ENCODE measurements at regions not wholly inside any gene's neighbourhood (a gene's known extent, or its start where the extent isn't known, plus 50 kb on each side); places are given as distances from the start of the nearest gene placed in this dataset.

DNA sequence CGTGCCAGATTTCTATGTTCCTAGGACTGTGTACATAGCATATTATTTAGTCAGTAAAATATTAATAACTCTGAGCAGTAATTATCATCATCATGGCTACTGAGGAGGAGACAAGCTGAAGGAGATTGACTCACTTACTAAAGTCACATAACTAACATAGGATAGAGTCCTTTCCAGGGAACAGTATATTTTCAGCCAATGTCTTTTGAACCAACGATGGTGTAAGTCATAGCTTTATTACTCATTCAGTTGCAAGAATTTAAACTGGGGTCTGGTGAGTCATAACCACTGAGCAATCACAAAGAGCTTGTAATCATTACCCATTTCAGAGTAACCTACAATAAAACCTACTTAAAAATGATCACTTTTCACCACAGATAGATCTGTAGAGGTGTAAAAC lies 1564.8 kb upstream of the TENM4 start (continued):
- TF ChIP-seq NR3C1 (CRISPR knock-in tag; IDR thresholded peaks at IDR 0.05), result no peak

GRCh38 chr11:81004576-81004975 lies 1563.7 kb upstream of the TENM4 start:
- Histone ChIP-seq H4K20me1 (ENCODE audit: insufficient read depth, low read length) (no peaks in the 10 kb centered on the region), H2AFZ (ENCODE audit: low read length) (no peak overlapping the region), H3K9me3 (ENCODE audit: low read length) (no peaks in the 10 kb centered on the region), H3K27me3 (ENCODE audit: control insufficient read depth in 1 of 2, insufficient read depth in 2 of 2, low read length in 2 of 2) (no peaks in the 10 kb centered on the region), H3K4me2 (ENCODE audit: low read depth, low read length) (no peak overlapping the region), H3K36me3 (replicated peaks in 1 of 2; ENCODE audit: control insufficient read depth in 1 of 2, insufficient read depth in 2 of 2, low read length in 2 of 2) (no peaks in the 10 kb centered on the region), H3K27ac (ENCODE audit: extremely low read length, insufficient read depth, low read length) (no peak overlapping the region), H3K4me3 (replicated peaks in 1 of 3; ENCODE audit: insufficient read depth in 1 of 3, low read depth in 2 of 3, low read length in 3 of 3) (no peak overlapping the region), H3K79me2 (ENCODE audit: insufficient read depth, low read length) (no peaks in the 10 kb centered on the region), H3K4me1 (ENCODE audit: insufficient read depth, low read length) (no peaks in the 10 kb centered on the region), H3K9ac (ENCODE audit: insufficient read depth, low read depth, low read length) (no peak overlapping the region)
- TF ChIP-seq ZNF234 (CRISPR knock-in tag; conservative IDR thresholded peaks at IDR 0.05), result no peak
- TF ChIP-seq SIX1 (CRISPR knock-in tag; IDR thresholded peaks at IDR 0.05; ENCODE audit: borderline replicate concordance), result no peak
- 28% methylated on average over 2 of the region's 2 CpGs for WGBS (ENCODE audit: low lambda C conversion rate)
- intact Hi-C loops (cut with micrococcal nuclease; ENCODE audit: unreplicated experiment), result no loop called here
- DNase-seq (ENCODE audit: low spot score), result no peak
- CTCF ChIA-PET (ENCODE audit: low intra/inter-chr PET ratio, low total read pairs), result no interaction called here
- no TSS peak for BruUV-seq (replicated peaks)
- FAIRE-seq, result no peak
- ATAC-seq, result no peak
- in situ Hi-C loops (cut with HindIII; ENCODE audit: extremely low pct_ligation_motif_present, low pct_unique_long_range_greater_than_20kb), result loop anchor here (25.0 kb wide), 1 partner anchor 1292 kb away; no protein-coding TSS in a partner anchor
- POLR2A ChIA-PET, result no interaction called here

DNA sequence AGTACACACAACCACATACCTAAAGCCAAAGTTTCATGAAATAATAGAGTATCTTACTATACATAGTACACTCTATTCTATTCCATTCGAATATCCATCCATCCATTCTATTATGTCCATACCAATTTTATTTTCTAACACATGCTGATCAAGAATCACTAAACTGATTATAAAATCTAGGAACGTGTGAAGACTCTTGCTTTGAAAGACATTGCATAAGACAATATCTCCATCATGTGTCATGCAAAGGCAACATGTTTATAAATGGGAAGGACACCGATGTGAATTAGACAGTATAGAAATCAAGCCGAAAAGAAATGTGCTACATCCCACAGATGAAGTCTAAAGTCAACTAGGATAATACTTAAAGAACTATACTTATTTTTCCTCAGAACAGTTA lies 1561.5 kb upstream of the TENM4 start:
- in situ Hi-C loops (cut with HindIII; ENCODE audit: extremely low pct_ligation_motif_present, low pct_unique_long_range_greater_than_20kb) (loop anchor here (25.0 kb wide), 1 partner anchor 1290 kb away; no protein-coding TSS in a partner anchor), intact Hi-C loops (cut with micrococcal nuclease; ENCODE audit: unreplicated experiment) (no loop called here)
- DNase-seq (ENCODE audit: low spot score) (no peak), FAIRE-seq (no peak), ATAC-seq (no peak)
- Histone ChIP-seq H3K4me3 (replicated peaks in 1 of 3; ENCODE audit: insufficient read depth in 1 of 3, low read depth in 2 of 3, low read length in 3 of 3) (no peak overlapping the region), H4K20me1 (ENCODE audit: insufficient read depth, low read length) (no peaks in the 10 kb centered on the region), H3K4me1 (ENCODE audit: insufficient read depth, low read length) (no peaks in the 10 kb centered on the region), H3K79me2 (ENCODE audit: insufficient read depth, low read length) (no peaks in the 10 kb centered on the region), H3K36me3 (replicated peaks in 1 of 2; ENCODE audit: control insufficient read depth in 1 of 2, insufficient read depth in 2 of 2, low read length in 2 of 2) (no peaks in the 10 kb centered on the region), H3K9ac (ENCODE audit: insufficient read depth, low read depth, low read length) (no peak overlapping the region), H3K9me3 (ENCODE audit: low read length) (no peaks in the 10 kb centered on the region), H3K4me2 (ENCODE audit: low read depth, low read length) (no peak overlapping the region), H3K27ac (ENCODE audit: extremely low read length, insufficient read depth, low read length) (no peak overlapping the region), H2AFZ (ENCODE audit: low read length) (no peak overlapping the region), H3K27me3 (ENCODE audit: control insufficient read depth in 1 of 2, insufficient read depth in 2 of 2, low read length in 2 of 2) (no peaks in the 10 kb centered on the region)
- POLR2A ChIA-PET, result no interaction called here
- WGBS (ENCODE audit: low lambda C conversion rate), result 23% methylated on average over 4 of the region's 4 CpGs
- BruUV-seq (replicated peaks), result no TSS peak
- CTCF ChIA-PET (ENCODE audit: low intra/inter-chr PET ratio, low total read pairs), result no interaction called here
- TF ChIP-seq TERF1 (CRISPR knock-in tag; IDR thresholded peaks at IDR 0.05), result no peak
- TF ChIP-seq THAP11 (CRISPR knock-in tag; IDR thresholded peaks at IDR 0.05), result no peak
- TF ChIP-seq ZBTB4 (CRISPR knock-in tag; IDR thresholded peaks at IDR 0.05; ENCODE audit: borderline replicate concordance), result no peak
- no peak for TF ChIP-seq ZNF777 (CRISPR knock-in tag; IDR thresholded peaks at IDR 0.05)
- TF ChIP-seq ZNF343 (CRISPR knock-in tag; IDR thresholded peaks at IDR 0.05), result no peak
- TF ChIP-seq USF2 (IDR thresholded peaks at IDR 0.05; ENCODE audit: low read depth, low read length), result no peak
- no peak for TF ChIP-seq USF2 (CRISPR knock-in tag; IDR thresholded peaks at IDR 0.05; ENCODE audit: borderline replicate concordance)
- TF ChIP-seq MED13 (CRISPR knock-in tag; IDR thresholded peaks at IDR 0.05), result no peak
